HepG2 (cell line): ENCODE measurements at regions not wholly inside any gene's neighbourhood (a gene's known extent, or its start where the extent isn't known, plus 50 kb on each side); places are given as distances from the start of the nearest gene placed in this dataset.

ENCODE experiments used
- ATAC-seq: fragments of 200-7000 bp; cut with Tn5 transposase; 3 replicates; pipeline ENCODE4 v1.9.1; 2020; ENCODE audit warnings: mild to moderate bottlenecking, moderate library complexity
- BruUV-seq: library from RNA; stranded (reverse); fragments of 400-500 nt; replicated peaks from 2 replicates; lab custom pipeline; 2021; lab: Mats Ljungman, UMichigan
- CTCF ChIA-PET: fragments of 300-600 bp; formaldehyde crosslinking; extraction: SDS; loops from one replicate; lab custom pipeline; 2021; ENCODE audit warnings: low total read pairs, inconsistent platforms, low intra/inter-chr PET ratio; lab: Yijun Ruan, JAX
- POLR2A ChIA-PET: fragments of 350-600 bp; sonication (Branson Sonifier 250); formaldehyde crosslinking; loops from one replicate; lab custom pipeline; 2020; ENCODE audit warnings: antibody characterized with exemption, inconsistent platforms; lab: Yijun Ruan, JAX
- DNase-seq: peaks from one replicate; pipeline ENCODE4 v3.0.0-alpha.2; 2015; ENCODE audit warnings: low spot score
- FAIRE-seq: peaks from 3 replicates; lab custom pipeline; 2011; peaks lifted over from hg19 to GRCh38; lab: Jason Lieb, UNC
- H2AFZ ChIP-seq: one replicate; pipeline ENCODE4 v1.6.1; 2011; ENCODE audit warnings: low read length, inconsistent platforms
- H3K27ac ChIP-seq: fragments of 300-600 bp; 3 replicates; pipeline ENCODE4 v1.8.0; 2011; ENCODE audit warnings: mixed run types, mild to moderate bottlenecking, mixed read lengths, low read length, inconsistent platforms; ENCODE audit not compliant: insufficient read depth; ENCODE audit errors: extremely low read length
- H3K27me3 ChIP-seq, 2 experiments: fragments of 200-600 bp in 1 of 2; 2 replicates in 1 of 2; 3 replicates in 1 of 2; pipeline versions ENCODE4 v1.6.0 to v1.8.0; 2011; ENCODE audit warnings: low read length in 2 of 2, mild to moderate bottlenecking in 2 of 2, moderate library complexity in 2 of 2, inconsistent platforms in 1 of 2; ENCODE audit not compliant: insufficient read depth in 2 of 2, control insufficient read depth in 1 of 2
- H3K36me3 ChIP-seq, 2 experiments: fragments of 200-600 bp in 1 of 2; replicated peaks in 1 of 2; 2 replicates in 1 of 2; 3 replicates in 1 of 2; pipeline versions ENCODE4 v1.5.1 to v1.8.0; 2011; ENCODE audit warnings: low read length in 2 of 2, inconsistent platforms in 1 of 2; ENCODE audit not compliant: insufficient read depth in 2 of 2, control insufficient read depth in 1 of 2
- H3K4me1 ChIP-seq: 2 replicates; pipeline ENCODE4 v1.5.1; 2012; ENCODE audit warnings: low read length, inconsistent platforms; ENCODE audit not compliant: insufficient read depth
- H3K4me2 ChIP-seq: 2 replicates; pipeline ENCODE4 v1.6.0; 2011; ENCODE audit warnings: low read depth, low read length, inconsistent platforms
- H3K4me3 ChIP-seq, 3 experiments: fragments of 200-600 bp in 1 of 3; sonication (generic), shearing (Covaris generic) in 1 of 3; replicated peaks in 1 of 3; 2 replicates each; pipeline ENCODE4 v1.5.1; 2011 to 2016; ENCODE audit warnings: low read length in 3 of 3, inconsistent platforms in 2 of 3, low read depth in 2 of 3, mild to moderate bottlenecking in 2 of 3, control low read depth in 1 of 3, mixed read lengths in 1 of 3; ENCODE audit not compliant: insufficient read depth in 1 of 3
- H3K79me2 ChIP-seq: one replicate; pipeline ENCODE4 v1.6.1; 2011; ENCODE audit warnings: low read length, inconsistent platforms; ENCODE audit not compliant: insufficient read depth
- H3K9ac ChIP-seq: 2 replicates; pipeline ENCODE4 v1.6.0; 2011; ENCODE audit warnings: mild to moderate bottlenecking, low read depth, low read length, inconsistent platforms; ENCODE audit not compliant: insufficient read depth
- H3K9me3 ChIP-seq: 2 replicates; pipeline ENCODE4 v1.5.1; 2012; ENCODE audit warnings: mild to moderate bottlenecking, low read length
- H4K20me1 ChIP-seq: 2 replicates; pipeline ENCODE4 v1.6.0; 2011; ENCODE audit warnings: inconsistent platforms, mild to moderate bottlenecking, low read length, moderate library complexity; ENCODE audit not compliant: insufficient read depth
- ATF7 ChIP-seq, 2 experiments: fragments of 450-650 bp in 1 of 2; sonication (generic) in 1 of 2; formaldehyde crosslinking in 1 of 2; IDR thresholded peaks; 2 replicates each; pipeline versions ENCODE4 v1.4.0 to v1.6.1; 2016 to 2020; ENCODE audit warnings: antibody characterized with exemption in 1 of 2, mild to moderate bottlenecking in 1 of 2, missing genetic modification reagents in 1 of 2
- WGBS: methylation state at CpG from one replicate; pipeline ENCODE4 v1.1.6; 2017; ENCODE audit warnings: low lambda C conversion rate; 5-methylcytosine and 5-hydroxymethylcytosine counted together
- in situ Hi-C: cut with HindIII; loops from 2 replicates; pipeline ENCODE4 v1.10.0; 2017; ENCODE audit warnings: low pct_unique_long_range_greater_than_20kb; ENCODE audit not compliant: extremely low pct_ligation_motif_present
- intact Hi-C: fragments of 100-400 bp; cut with micrococcal nuclease; formaldehyde crosslinking; loops from one replicate; pipeline ENCODE4 v1.10.0; 2022; ENCODE audit not compliant: unreplicated experiment
- TF ChIP-seq, protein P1 (sequence below): sonication (generic); formaldehyde crosslinking; IDR thresholded peaks from 2 replicates; pipeline ENCODE4 v1.5.0; 2020; ENCODE audit warnings: mild to moderate bottlenecking, missing genetic modification reagents, borderline replicate concordance

DNA sequence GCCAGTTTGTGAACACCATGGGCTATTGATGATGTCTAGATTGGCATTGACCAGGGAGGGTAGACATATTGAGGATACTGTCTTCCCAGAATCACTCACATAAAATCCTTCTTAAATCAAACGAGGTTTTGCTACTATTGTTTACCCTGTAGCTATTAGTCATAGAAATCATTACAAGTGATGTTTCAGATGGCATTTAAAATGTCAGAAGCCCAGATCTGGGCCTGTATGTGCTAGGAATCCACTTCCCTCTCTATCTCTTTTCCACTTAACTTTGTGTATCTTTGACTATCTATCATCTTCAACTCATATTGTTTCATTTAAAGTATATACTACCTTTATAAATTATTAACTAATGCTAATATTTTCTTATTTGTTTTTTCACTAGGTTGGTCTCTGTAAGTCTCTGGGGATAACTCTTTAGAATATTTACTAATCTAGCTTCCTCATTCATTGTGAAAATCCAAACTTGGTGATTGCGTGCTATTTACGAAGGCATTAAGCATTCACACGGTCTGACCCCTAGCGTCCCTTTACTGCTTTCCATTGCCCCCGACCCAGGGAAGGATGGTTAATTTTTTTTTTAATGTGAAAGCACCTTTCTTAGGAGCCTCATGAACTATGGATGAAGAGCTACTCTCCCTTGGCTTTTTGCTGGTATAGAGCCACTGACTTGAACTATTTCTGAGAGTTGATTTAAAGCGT is 281.8 kb downstream of the GPATCH2 start:
- CTCF ChIA-PET, result no interaction called here
- intact Hi-C loops (no loop called here), in situ Hi-C loops (no loop called here)
- no TSS peak for BruUV-seq
- H4K20me1 ChIP-seq, result no peaks in the 10 kb centered on the region
- no peaks in the 10 kb centered on the region for H3K4me1 ChIP-seq
- TF ChIP-seq, protein P1, sequence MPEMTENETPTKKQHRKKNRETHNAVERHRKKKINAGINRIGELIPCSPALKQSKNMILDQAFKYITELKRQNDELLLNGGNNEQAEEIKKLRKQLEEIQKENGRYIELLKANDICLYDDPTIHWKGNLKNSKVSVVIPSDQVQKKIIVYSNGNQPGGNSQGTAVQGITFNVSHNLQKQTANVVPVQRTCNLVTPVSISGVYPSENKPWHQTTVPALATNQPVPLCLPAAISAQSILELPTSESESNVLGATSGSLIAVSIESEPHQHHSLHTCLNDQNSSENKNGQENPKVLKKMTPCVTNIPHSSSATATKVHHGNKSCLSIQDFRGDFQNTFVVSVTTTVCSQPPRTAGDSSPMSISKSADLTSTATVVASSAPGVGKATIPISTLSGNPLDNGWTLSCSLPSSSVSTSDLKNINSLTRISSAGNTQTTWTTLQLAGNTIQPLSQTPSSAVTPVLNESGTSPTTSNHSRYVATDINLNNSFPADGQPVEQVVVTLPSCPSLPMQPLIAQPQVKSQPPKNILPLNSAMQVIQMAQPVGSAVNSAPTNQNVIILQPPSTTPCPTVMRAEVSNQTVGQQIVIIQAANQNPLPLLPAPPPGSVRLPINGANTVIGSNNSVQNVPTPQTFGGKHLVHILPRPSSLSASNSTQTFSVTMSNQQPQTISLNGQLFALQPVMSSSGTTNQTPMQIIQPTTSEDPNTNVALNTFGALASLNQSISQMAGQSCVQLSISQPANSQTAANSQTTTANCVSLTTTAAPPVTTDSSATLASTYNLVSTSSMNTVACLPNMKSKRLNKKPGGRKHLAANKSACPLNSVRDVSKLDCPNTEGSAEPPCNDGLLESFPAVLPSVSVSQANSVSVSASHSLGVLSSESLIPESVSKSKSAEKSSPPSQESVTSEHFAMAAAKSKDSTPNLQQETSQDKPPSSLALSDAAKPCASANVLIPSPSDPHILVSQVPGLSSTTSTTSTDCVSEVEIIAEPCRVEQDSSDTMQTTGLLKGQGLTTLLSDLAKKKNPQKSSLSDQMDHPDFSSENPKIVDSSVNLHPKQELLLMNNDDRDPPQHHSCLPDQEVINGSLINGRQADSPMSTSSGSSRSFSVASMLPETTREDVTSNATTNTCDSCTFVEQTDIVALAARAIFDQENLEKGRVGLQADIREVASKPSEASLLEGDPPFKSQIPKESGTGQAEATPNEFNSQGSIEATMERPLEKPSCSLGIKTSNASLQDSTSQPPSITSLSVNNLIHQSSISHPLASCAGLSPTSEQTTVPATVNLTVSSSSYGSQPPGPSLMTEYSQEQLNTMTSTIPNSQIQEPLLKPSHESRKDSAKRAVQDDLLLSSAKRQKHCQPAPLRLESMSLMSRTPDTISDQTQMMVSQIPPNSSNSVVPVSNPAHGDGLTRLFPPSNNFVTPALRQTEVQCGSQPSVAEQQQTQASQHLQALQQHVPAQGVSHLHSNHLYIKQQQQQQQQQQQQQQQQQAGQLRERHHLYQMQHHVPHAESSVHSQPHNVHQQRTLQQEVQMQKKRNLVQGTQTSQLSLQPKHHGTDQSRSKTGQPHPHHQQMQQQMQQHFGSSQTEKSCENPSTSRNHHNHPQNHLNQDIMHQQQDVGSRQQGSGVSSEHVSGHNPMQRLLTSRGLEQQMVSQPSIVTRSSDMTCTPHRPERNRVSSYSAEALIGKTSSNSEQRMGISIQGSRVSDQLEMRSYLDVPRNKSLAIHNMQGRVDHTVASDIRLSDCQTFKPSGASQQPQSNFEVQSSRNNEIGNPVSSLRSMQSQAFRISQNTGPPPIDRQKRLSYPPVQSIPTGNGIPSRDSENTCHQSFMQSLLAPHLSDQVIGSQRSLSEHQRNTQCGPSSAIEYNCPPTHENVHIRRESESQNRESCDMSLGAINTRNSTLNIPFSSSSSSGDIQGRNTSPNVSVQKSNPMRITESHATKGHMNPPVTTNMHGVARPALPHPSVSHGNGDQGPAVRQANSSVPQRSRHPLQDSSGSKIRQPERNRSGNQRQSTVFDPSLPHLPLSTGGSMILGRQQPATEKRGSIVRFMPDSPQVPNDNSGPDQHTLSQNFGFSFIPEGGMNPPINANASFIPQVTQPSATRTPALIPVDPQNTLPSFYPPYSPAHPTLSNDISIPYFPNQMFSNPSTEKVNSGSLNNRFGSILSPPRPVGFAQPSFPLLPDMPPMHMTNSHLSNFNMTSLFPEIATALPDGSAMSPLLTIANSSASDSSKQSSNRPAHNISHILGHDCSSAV, result no peak
- TF ChIP-seq ATF7 (IDR thresholded peaks at IDR 0.05) (no peak), ATF7 (CRISPR knock-in tag; IDR thresholded peaks at IDR 0.05) (no peak)
- no peak overlapping the region for H3K9ac ChIP-seq
- no peaks in the 10 kb centered on the region for H3K27me3 ChIP-seq
- FAIRE-seq (no peak), DNase-seq (no peak), ATAC-seq (no peak)
- H3K36me3 ChIP-seq, result no peaks in the 10 kb centered on the region
- no peak overlapping the region for H2AFZ ChIP-seq
- WGBS, result 13% methylated on average over 7 of the region's 7 CpGs
- no peak overlapping the region for H3K4me2 ChIP-seq
- POLR2A ChIA-PET, result no interaction called here
- H3K9me3 ChIP-seq, result no peaks in the 10 kb centered on the region
- H3K79me2 ChIP-seq, result no peaks in the 10 kb centered on the region
- no peak overlapping the region for H3K4me3 ChIP-seq
- H3K27ac ChIP-seq, result no peak overlapping the region
